ENCODE measurements at regions not wholly inside any gene's neighbourhood (a gene's known extent, or its start where the extent isn't known, plus 50 kb on each side); places are given as distances from the start of the nearest gene placed in this dataset.

DNA sequence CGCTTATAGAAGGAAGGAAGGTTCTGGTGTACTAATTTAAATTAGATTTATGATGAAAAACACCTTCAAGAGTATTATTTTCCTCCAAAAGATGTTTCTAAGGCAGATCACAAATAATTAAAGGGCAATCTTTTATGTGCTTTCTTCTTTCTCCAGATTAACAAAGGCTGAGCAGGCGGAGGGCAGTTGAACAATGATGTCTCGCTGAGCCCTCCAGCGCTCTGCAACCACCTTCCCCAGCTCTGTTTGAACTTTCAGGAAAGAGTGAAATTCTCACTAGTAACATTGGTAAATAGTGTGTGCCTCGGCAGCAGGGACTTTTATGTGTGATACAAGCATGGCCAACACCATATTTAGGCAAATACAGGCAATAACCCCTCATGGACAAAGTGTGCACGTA lies 379.1 kb upstream of the MKI67 start:
- TF ChIP-seq, protein P1, sequence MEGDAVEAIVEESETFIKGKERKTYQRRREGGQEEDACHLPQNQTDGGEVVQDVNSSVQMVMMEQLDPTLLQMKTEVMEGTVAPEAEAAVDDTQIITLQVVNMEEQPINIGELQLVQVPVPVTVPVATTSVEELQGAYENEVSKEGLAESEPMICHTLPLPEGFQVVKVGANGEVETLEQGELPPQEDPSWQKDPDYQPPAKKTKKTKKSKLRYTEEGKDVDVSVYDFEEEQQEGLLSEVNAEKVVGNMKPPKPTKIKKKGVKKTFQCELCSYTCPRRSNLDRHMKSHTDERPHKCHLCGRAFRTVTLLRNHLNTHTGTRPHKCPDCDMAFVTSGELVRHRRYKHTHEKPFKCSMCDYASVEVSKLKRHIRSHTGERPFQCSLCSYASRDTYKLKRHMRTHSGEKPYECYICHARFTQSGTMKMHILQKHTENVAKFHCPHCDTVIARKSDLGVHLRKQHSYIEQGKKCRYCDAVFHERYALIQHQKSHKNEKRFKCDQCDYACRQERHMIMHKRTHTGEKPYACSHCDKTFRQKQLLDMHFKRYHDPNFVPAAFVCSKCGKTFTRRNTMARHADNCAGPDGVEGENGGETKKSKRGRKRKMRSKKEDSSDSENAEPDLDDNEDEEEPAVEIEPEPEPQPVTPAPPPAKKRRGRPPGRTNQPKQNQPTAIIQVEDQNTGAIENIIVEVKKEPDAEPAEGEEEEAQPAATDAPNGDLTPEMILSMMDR (IDR thresholded peaks at IDR 0.05; ENCODE audit: insufficient read depth, low read depth, low read length, missing control alignments), result no peak
- H3K4me3 ChIP-seq (ENCODE audit: low read length), result no peak overlapping the region
- DNase-seq (ENCODE audit: low read depth), result no peak

DNA sequence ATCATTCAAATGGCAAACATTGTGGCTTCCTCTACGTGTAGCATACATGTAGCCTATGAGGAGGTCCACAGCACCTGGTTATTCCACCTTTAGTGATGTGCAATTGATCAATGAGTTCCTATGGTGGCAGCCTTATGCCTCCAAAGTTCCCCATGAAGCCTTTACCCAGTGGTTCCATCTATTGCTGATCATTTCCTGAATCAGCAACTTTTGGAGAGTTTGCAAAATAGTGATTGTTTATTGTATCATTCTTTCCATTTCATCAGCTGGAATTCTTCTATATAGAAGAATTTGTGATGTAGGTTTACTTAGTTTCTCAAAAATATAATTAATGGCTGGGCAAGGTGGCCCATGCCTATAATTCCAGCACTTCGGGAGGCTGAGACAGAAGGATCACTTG lies 380.2 kb upstream of the MKI67 start:
- no peak for DNase-seq (ENCODE audit: low read depth)
- TF ChIP-seq, protein P1 (IDR thresholded peaks at IDR 0.05; ENCODE audit: insufficient read depth, low read depth, low read length, missing control alignments), result no peak
- H3K4me3 ChIP-seq (ENCODE audit: low read length), result no peak overlapping the region

DNA sequence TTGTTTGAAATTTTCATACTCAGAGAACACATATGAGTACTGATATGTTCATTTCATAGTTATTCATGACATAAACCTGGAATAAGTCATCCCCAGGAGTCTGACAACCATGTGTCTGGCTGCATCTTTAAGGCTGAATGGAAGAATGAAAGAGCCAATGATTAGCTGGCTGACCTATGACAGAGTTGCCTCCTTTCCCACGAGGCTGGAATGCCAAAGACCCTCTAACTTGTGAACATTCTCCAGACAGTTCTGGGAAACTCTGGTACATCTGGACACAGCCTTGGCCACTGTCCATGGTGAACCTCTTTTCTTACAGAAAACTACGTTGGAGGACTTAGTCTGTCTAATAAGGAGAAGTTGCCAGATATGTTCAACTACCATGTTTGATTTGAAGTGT lies 380.8 kb upstream of the MKI67 start:
- DNase-seq (ENCODE audit: low read depth), result no peak
- H3K4me3 ChIP-seq (ENCODE audit: low read length), result no peak overlapping the region
- TF ChIP-seq, protein P1 (IDR thresholded peaks at IDR 0.05; ENCODE audit: insufficient read depth, low read depth, low read length, missing control alignments), result no peak

DNA sequence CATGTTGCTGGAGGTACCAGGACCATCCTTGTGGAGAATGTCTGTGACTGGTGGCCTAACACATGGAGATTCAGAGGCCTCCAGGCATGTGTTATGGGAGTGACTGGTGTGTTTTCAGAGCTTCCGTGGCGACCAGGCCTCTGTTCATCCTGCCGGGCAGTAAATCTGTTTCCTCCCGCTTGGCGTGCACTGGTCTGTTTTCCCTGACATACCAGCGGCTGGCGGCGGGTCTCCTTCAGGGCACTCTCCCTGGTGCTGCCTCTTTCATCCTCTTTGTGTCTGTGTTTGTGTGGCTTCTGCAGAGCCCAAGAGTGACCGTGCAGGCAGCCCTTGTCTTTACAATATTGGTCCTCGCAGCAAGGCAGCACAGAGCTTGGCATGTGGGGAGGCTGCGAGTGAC lies 385.1 kb upstream of the MKI67 start:
- TF ChIP-seq, protein P1 (IDR thresholded peaks at IDR 0.05; ENCODE audit: insufficient read depth, low read depth, low read length, missing control alignments), result no peak
- DNase-seq (ENCODE audit: low read depth), result no peak
- no peak overlapping the region for H3K4me3 ChIP-seq (ENCODE audit: low read length)

DNA sequence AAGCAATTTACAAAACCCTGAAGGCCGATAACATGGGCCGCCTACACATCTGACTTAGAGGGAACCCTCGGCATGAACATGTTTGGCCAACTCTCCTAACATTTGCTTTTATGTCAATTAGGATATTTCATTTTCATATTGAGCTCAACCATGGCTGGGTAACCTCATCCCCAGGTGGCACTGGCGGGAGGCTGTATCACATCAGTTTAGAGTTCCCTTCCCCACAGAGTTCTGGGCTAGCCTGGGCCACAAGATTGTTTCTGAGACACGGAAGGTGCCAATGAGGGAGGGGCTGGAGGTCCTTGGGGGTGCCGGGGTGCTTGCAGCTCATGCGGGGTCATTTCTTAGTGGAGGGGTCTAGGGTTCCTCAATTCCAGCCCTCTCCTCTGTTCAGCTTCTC lies 386.5 kb upstream of the MKI67 start:
- DNase-seq (ENCODE audit: low read depth), result no peak
- H3K4me3 ChIP-seq (ENCODE audit: low read length), result no peak overlapping the region
- TF ChIP-seq, protein P1 (IDR thresholded peaks at IDR 0.05; ENCODE audit: insufficient read depth, low read depth, low read length, missing control alignments), result no peak

DNA sequence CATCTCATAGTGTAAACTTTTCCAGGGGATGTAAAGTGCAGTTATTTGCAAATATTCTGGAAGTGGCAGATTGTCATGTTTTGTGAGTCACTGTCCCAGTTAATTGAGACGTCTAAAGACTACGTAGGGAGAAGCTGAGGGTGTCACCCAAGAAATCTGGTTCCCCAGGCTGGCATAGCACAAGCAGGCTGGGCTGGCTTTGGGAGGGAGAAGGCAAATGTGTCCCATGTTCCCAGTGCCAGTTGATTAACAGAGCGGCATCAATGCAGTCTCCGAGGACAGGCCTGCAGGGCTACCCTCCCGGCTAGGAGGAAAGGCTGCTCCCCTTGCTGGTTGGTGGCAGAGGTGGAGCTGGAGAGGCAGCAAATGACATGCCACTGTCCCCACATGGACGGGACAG lies 388.3 kb upstream of the MKI67 start:
- no peak for DNase-seq (ENCODE audit: low read depth)
- no peak overlapping the region for H3K4me3 ChIP-seq (ENCODE audit: low read length)
- TF ChIP-seq, protein P1 (IDR thresholded peaks at IDR 0.05; ENCODE audit: insufficient read depth, low read depth, low read length, missing control alignments), result no peak

DNA sequence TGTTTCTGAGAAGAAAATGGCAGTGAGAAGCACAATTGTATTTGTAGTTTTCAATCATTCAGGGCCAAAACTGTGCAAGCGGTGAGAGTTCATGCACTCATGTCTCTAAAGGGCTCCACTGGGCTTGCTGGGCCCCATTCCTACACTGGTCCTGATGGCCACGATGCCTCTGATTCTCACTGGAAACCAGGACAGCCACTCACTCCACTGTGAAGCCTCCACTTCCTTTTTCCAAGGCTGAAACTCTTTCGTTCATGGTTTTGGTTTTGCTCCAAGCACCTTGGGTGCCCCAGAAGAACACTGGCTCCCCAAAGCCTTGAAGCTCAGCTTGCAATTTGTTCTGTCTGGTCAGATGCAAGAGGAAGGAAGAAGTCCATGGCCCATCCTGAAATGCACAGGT lies 390.0 kb upstream of the MKI67 start:
- TF ChIP-seq, protein P1 (IDR thresholded peaks at IDR 0.05; ENCODE audit: insufficient read depth, low read depth, low read length, missing control alignments), result no peak
- no peak overlapping the region for H3K4me3 ChIP-seq (ENCODE audit: low read length)
- DNase-seq (ENCODE audit: low read depth), result no peak

Measured in epithelial cell of esophagus (primary cell).